T-helper 2 cell (primary cell): ENCODE measurements at regions not wholly inside any gene's neighbourhood (a gene's known extent, or its start where the extent isn't known, plus 50 kb on each side); places are given as distances from the start of the nearest gene placed in this dataset.

ENCODE experiments used
- DNase-seq, 5 experiments: peaks; one replicate each; pipeline versions ENCODE4 v3.0.0 to v3.0.0-alpha.2; 2012 to 2022

DNA sequence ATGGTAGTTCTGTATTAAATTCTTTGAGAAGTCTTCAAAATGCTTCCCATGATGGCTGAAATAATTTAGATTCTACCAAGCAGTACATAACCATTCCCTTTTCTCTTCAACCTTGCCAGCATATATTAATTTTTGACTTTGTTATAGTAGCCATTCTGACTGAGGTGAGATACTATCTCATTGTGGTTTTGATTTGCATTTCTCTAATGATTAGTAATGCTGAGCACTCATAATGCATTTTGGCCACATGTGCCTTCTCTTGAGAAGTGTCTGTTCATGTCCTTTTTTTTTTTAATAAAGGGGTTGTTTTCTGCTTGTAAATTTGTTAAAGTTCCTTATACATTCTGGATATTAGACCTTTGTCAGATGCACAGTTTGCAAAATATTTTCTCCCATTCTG lies 173.9 kb downstream of the CALCRL start:
- DNase-seq = no peak

DNA sequence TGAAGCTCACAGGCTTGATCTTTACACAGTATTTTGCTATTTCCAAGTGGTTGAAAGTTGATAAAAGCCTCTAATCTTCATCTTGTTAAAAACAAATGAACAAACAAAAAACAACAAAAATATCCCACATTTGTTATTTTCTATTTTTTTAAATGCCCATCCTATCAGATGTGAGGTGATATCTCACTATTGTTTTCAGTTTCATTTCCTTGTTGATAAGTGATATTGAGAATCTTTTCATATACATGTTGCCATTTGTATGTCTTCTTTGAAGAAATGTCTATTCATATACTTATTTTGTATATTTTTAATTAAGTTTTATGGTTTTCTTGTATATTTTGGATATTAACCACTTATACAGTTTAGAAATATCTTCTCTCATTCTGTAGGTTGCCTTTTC lies 175.8 kb downstream of the CALCRL start:
- DNase-seq = no peak

DNA sequence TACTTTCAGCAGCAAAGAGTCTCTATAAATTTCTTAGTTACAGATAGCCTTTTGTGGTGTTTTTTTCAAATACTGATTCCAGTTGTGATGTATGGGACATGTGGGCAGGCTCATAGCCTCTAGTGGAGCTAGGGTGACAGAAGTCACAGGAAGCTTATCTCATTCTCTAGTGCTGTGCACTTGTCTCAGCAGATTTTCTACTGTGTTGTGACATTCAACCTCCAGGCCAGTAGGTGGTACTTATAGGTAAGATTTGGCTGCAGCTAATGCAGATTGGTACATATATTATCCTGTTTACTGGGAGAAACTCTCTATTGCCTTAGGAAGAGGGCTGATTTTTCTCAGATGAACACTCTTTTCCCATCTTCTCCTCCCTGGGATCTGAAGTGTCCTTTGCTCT lies 176.2 kb downstream of the CALCRL start:
- DNase-seq = no peak

DNA sequence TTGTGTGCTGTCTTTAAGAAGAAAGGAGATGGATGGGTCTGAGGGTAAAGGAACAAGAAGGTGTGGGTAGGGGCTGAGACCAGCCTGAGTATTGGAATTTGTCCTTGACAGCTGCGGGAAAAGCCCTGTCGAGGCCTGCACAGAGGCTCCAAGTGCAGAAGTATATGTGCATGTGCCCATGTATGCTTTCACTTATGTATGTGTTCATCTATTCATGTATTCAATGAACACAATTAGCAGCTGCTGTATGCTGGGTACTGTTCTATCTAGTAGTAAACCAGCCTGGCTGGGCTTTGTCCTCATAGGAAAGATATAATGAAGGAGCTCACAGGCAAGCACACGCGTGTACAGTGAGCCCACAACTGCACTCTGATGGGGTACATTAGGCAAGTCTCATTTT lies 181.4 kb downstream of the CALCRL start:
- no peak for DNase-seq

DNA sequence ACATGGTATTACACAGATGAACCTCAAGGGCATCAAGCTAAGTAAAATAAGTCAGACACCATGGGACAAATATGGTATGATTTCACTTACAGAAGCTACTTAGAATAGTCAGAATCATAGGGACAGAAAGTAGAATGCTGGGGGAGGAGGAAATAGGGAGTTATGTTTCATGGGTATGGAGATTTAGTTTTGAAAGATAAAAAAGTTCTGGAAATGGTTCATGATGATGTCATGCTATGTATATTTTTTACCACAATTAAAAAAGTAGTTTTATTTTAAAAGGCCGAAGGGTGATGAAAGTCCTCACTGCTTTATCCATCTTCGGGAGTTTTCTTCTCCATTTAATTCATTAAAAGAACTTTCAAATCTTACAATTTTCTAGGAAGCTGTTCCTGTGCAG lies 181.9 kb downstream of the CALCRL start:
- no peak for DNase-seq

DNA sequence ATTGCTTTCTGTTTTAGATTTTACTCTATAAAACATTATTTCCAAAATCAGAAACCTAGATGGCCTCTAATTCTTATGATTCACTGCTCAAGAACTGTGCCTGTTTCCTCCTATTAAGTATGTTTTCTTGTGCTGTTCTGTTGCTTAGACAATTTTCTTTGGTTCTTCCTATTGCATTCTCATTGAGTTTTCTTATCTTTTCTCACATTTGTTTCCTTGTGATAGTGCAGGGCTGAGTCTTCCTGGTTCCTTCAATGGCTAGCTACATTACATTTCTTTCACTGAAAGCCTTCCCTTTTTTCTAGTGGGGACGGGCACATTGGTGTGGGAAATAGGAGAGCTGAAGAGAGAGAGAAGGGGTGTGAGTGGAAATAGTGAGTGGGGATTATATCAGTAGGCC lies 183.4 kb downstream of the CALCRL start:
- no peak for DNase-seq

DNA sequence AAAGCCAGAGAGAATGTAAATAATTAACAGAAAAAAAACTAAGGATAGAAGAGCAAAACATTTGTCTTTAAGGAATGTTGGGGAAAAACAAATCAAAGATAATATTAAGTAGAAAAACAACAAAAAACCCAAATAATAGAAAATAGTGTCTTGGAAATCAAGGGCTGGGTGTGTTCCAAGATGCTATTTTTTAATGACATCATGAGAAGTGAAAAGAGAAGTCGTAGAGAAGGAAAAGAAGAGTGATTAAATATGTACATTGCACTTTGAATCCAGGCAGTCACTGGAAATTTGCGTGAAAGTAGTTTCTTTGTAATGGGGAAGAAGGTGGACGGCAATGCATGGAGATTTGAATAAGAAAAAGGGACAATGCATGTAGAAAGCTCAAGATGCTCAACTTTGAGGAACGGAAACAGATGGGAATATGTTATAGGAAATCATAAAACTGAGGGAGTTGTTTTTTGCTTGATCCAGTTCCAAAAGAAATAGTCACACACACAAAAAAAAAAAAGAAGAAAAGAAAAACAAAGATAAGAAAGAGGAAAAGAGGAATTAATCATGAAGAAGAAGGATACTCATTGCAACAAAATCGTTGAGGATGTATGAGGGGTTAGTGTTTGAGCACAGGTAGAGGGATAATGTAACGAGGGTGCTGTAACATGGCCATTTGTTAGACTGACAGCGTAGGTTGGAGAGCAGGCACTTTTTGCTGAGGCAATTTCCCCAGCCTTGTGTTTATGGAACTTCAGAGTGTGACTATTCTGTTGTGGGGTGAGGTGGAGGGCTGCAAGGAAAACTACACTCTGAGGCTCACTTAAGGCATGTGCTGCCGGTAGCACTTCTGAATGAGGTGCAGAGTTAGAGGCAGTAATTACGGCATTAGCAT lies 184.1 kb downstream of the CALCRL start:
- no peak for DNase-seq

DNA sequence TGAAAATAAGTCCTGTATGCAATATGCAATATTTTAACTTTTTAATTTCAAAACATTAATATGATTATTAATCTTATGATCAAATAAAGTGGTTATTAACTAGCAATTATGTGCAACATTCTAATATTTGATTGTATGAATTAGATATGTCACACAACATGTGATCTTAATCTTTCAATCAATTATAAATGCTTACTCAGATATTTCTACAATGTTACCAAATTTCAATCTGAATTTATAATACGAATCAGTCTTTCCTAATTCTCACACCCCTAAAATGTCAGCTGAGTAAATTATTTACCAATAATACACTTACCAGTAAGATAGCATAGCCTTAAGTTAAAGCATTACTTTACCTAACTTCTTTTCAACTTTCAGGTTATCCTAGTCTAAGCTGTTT lies 186.3 kb downstream of the CALCRL start:
- no peak for DNase-seq

DNA sequence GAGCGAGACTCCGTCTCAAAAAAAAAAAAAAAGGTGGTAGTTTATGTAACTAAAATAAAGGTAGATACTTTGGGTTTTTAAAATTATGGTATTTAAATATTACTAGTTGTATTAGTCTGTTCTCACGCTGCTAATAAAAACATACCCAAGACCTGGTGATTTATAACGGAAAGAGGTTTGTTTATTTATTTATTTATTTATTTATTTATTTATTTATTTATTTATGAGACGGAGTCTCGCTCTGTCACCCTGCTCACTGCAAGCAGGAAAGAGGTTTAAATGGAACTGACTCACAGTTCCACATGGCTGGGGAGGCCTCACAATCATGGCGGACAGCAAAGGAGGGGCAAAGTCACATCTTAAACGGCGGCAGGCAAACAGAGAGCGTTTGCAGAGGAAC lies 196.0 kb downstream of the CALCRL start:
- DNase-seq = no peak

DNA sequence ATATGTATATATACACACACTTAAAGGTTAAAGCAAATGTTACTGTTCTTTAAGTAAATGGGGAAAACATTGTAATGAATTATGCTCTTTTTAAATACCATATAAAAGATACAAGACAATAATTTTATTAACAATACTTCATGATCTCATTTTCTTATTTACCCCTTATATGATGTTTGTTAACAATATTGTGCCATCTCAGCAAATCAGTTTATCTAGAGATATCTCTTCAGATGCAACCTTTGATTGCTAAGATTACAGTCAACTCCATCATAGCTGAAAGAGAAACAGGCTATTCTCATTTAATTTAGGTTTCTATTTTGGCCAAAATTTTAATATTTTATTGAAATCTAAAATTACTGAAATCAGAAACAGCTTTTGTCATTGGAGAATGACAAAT lies 197.9 kb downstream of the CALCRL start:
- DNase-seq = no peak

DNA sequence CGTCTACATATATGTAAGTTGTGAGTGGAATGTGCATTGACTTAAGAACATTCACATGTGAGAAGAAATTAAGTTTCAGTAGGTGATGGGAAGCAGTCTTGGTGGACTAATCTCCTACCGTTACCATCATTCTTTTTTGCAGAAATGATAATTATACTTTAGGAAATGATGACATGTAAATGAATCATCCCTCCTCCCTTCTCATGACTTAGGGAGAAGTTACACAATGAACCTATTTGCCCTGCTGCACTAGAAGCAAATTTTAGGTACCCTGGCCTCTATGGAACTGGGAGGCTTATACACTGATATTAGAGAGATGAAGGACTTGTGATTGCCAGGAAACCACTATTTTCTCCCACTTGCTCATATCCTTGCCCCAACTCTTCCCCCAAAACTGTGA lies 214.2 kb downstream of the CALCRL start:
- no peak for DNase-seq

DNA sequence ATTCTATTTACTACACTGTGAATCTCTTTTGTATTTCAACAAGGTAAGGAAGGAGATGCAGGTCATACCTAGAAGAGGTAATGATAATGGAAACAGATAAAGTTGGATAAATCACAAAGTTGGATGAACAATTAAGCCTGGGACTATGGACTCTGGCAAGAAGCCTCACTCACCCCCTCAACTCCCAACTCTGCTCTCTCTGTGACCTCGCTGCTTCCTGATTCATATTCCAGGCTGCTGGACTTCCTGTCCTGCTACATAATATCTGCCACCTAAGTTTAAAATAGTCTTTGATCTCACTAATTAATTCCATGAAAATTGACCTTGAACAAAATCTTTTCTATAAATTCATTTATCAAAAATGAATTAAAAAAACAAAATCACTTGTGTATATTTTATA lies 215.3 kb downstream of the CALCRL start:
- DNase-seq = no peak

DNA sequence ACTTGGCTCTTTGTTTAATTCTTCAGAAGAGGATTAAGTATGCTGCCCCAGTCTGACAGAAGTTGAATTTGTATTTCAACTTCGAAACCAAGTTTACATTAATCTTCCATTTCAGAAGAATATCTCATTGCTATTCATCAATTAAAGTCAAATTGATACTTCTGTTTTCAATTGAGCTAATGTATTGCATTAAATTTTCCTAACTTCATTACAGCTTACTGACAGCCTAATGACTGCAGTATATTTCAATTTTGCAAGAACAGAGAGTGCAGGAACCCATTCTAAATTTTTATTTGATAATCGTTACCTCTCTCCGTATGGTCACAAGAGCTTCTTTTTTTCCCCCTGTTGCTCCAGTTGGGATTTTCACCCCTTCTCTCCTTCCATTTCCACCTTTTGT lies 218.0 kb downstream of the CALCRL start:
- DNase-seq = no peak

DNA sequence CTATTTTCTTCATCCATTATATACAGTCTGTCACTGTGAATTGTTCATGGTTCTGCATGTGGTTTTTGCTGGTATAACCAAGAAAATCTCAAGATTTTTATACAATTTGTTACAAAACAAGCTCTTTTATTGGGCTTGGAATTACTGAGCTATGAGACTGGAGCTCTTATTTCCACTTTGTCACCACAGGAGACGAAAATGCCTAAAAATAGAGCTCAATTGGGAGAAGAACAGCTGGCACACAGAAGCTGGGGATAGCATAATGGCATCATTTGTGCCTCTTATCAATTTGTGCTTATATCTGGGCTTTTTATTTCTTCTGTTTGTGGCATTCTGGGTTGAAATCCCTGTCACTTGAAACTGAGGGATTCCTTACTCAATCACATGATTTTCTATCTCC lies 219.1 kb downstream of the CALCRL start:
- no peak for DNase-seq

DNA sequence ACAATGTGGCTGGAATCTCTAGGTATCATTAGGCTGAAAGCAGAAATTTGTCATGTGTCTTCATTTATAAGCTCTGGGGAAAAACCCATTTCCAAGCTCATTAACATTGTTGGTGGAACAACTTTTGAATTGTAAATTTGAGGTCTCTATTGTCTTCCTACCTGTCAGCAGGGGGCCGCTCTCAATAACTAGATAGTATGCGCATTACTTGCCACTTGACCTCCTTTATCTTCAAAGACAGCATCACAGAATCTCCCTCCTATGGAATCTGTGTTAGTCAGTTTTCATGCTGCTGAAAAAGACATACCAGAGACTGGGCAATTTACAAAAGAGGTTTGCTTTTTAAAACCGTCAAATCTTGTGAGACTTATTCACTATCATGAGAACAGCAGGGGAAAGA lies 223.1 kb downstream of the CALCRL start:
- no peak for DNase-seq

DNA sequence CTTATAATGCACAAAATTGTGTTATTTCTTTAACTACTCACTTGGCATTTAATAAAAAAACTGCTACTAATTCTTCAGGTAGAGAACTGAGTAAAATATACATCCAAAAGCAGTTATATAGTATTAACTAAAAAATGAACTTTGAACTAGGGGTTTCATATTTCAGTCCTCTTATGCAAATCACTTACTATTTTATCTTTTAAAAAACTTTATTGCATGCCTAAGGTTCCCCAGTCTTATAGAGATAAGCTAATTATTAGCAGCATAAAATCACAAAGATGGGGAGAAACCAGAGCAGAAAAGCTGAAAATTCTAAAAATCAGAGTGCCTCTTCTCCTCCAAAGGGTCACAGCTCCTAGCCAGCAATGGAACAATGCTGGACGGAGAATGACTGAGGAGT lies 228.0 kb downstream of the CALCRL start:
- no peak for DNase-seq

DNA sequence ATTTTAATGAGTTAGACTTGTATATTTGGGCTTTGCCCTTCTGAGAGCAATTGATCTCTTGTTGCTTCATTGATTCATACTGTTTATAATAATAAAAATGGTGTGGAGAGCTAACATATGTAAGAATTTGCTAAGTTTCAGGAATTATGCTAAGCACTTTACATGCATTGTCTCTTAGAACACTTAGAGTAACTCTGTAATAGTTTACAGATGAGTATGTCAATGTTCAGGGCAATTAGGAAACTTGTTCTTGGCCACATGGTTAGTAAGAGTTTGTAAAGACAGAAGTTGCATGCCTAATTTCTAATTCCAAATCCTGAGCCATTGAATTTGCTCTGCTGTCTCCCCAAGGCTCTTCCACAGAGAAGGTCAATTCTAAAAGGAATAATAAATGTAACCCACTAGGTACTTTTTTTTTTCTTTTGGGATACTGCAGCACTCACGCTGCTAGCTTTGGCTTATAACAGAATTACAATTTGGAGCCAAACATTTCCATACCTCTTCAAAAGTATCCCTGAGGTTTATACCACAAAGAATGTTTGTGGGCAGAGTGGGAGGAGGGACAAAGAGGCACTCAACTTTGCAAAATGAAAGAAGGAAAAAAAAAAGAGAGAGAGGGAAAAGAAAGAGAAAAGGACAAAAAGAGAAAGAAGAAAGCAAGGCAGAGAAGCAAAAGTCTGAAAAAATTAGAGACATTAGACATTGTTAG lies 232.4 kb downstream of the CALCRL start:
- no peak for DNase-seq

DNA sequence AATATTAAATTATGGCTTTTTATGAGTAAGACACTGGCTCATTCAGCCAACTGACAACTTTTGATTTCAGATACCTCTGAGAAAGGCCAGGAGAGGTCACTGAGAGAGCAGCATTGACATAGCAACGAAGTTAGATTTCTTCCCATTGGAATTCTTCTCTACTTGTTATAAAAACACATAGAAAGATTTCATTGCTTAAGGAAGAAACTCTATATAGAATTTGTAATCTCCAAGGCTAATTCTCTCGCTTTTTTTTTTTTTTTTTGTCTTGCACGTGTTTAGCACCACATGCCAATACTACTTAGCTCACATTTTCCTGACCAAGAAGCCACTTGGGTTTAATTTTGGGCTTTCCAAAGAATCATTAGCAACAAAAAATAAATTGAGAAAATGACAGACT lies 233.7 kb downstream of the CALCRL start:
- no peak for DNase-seq

DNA sequence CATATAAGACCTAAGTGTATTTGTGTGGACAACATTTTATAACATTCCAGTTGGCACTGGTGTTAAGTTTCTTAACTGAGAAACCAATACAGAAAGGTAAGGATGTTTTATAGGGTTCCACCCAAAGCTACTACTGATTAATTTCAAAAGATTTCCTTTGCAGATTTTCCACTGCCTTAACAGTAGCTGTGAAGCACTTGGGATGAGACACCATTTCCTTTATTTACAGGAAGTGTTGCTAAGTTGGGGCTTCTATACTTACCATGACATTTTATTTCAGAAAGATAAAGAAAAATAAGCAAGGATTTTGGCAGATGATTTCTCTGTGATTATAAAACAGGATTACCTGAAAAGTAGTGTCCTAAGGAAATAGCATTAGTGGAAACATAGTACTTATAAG lies 234.3 kb downstream of the CALCRL start:
- DNase-seq = no peak

DNA sequence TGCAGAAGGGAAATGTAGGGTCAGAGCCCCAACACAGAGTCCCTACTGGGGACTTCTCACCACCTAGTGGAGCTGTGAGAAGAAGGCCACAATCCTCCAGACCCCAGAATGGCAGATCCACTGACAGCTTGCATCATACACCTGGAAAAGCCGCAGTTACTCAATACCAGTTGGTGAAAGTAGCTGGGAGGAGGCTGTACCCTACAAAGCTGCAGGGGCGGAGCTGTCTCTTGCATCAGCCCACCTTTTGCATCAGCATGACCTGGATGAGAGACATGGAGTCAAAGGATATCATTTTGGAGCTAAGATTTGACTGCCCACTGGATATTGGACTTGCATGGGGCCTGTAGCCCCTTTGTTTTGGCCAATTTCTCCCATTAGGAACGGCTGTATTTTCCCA lies 237.3 kb downstream of the CALCRL start:
- DNase-seq = no peak

DNA sequence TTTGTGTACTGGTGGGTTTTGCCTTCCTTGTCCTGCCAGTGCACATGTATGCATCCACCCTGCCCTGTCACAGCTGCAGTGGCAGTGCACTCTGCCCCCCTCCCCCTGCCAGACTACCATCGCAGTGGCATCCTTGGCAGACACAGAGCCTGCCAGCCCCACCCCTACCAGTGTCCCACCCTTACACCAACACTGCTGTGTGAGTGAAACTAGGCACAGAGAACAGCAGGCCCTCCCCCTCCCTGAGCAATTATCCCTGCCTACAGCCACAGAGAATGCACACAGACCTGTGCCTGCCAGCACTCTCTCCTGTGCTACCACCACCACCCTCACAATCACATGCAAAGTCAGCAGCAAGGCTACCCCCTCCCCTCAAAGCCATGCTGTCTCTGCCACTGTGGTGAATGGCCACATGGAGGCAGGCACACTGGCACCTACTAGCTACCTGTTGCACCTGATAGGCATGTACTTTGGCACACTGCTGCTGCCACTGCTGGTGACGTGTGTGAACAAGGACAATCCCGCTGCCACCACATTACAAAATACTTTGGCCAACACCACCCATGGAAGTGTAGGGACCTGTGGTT lies 239.8 kb downstream of the CALCRL start:
- DNase-seq = no peak

DNA sequence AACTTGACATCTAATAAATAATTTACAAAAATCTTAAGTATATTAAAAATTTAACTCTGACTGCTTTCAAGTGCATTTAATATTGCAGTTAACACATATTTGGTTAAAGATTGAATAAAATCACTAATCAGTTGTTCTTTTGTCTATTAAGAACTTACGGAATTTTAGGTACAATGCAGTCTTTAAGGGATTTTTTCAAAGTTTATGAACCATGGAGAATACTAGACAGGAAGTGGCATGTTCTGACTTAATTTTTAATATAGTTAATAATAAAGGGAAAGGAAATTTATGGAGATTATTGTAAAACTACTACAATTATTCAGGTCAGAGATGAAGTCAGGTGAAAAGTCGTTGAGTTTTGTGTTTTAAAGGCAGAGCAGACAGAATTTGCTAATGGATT lies 240.9 kb downstream of the CALCRL start:
- no peak for DNase-seq

DNA sequence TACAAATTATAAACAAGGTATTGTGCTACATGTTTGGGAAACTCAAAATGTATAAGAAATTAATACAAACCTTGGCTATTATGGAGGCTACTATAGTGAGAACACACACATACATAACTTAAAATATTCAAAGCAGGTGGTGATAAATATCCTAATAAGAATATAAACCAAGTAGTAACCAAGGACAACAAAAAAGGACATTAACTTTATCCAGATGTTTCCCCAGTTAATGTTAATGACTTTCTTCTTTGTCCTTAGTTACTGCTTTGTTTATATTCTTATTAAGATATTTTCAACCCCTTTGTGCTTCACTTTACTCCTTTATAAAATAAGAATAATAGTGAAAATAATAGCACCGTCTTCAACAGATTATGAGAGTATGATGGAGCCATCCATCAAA lies 241.6 kb downstream of the CALCRL start:
- no peak for DNase-seq

DNA sequence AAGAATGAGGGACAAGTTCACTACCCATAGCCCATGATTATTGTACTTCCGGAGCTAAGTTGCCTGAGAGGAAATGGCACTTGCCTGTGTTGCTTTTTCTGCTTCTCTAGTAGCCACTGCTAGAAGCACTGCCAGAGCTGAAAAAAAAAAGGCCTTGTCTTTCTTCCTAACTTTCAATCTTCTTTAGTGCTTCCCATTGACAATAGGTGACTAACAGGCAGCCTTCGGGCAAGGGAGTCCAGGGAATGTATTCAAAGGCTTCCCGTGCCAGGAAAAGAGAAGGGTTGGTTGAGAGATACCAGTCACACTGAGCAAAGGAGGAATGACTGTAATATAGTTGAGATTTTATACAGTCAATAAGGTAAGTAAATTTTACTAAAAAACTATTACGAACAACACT lies 242.0 kb downstream of the CALCRL start:
- no peak for DNase-seq
